ENCODE measurements at regions not wholly inside any gene's neighbourhood (a gene's known extent, or its start where the extent isn't known, plus 50 kb on each side); places are given as distances from the start of the nearest gene placed in this dataset.

GRCh38 chr3:3586336-3586735, 212.9 kb upstream of the LRRN1 start:
- intact Hi-C loops (cut with micrococcal nuclease), result no loop called here

GRCh38 chr3:3579658-3580057, 219.6 kb upstream of the LRRN1 start:
- no peak for TF ChIP-seq CTCF (IDR thresholded peaks at IDR 0.05)
- no peaks in the 10 kb centered on the region for H3K36me3 Mint-ChIP-seq (ENCODE audit: low read depth)
- CTCF ChIA-PET, result no interaction called here
- no peaks in the 10 kb centered on the region for H3K9me3 Mint-ChIP-seq
- H3K27me3 Mint-ChIP-seq, result no peaks in the 10 kb centered on the region
- intact Hi-C loops (cut with micrococcal nuclease), result no loop called here
- POLR2A ChIA-PET, result no interaction called here
- no peak overlapping the region for H3K4me3 Mint-ChIP-seq
- no peak overlapping the region for H3K27ac Mint-ChIP-seq
- H3K4me1 Mint-ChIP-seq (ENCODE audit: low read depth), result no peaks in the 10 kb centered on the region
- ATAC-seq (no peak), DNase-seq (no peak)

More at GRCh38 chr3:3586336-3586735, 212.9 kb upstream of the LRRN1 start:
- TF ChIP-seq CTCF (IDR thresholded peaks at IDR 0.05), result no peak
- H3K4me3 Mint-ChIP-seq, result no peak overlapping the region
- no peaks in the 10 kb centered on the region for H3K4me1 Mint-ChIP-seq (ENCODE audit: low read depth)
- ATAC-seq (no peak), DNase-seq (no peak)
- no peaks in the 10 kb centered on the region for H3K27me3 Mint-ChIP-seq
- no peak overlapping the region for H3K27ac Mint-ChIP-seq
- no peaks in the 10 kb centered on the region for H3K36me3 Mint-ChIP-seq (ENCODE audit: low read depth)
- CTCF ChIA-PET, result no interaction called here
- POLR2A ChIA-PET, result no interaction called here
- H3K9me3 Mint-ChIP-seq, result no peaks in the 10 kb centered on the region

GRCh38 chr3:3578718-3579117, 220.5 kb upstream of the LRRN1 start:
- intact Hi-C loops (cut with micrococcal nuclease), result no loop called here
- ChIA-PET POLR2A (no interaction called here), CTCF (no interaction called here)
- no peak overlapping the region for H3K27ac Mint-ChIP-seq
- no peaks in the 10 kb centered on the region for H3K27me3 Mint-ChIP-seq
- no peaks in the 10 kb centered on the region for H3K9me3 Mint-ChIP-seq
- no peak for TF ChIP-seq CTCF (IDR thresholded peaks at IDR 0.05)
- DNase-seq, result no peak
- no peak overlapping the region for H3K4me3 Mint-ChIP-seq
- ATAC-seq, result no peak
- H3K4me1 Mint-ChIP-seq (ENCODE audit: low read depth), result no peaks in the 10 kb centered on the region
- no peaks in the 10 kb centered on the region for H3K36me3 Mint-ChIP-seq (ENCODE audit: low read depth)

GRCh38 chr3:3577823-3578222, 221.4 kb upstream of the LRRN1 start:
- ATAC-seq, result no peak
- H3K36me3 Mint-ChIP-seq (ENCODE audit: low read depth), result no peaks in the 10 kb centered on the region
- H3K9me3 Mint-ChIP-seq, result no peaks in the 10 kb centered on the region
- ChIA-PET POLR2A (no interaction called here), CTCF (no interaction called here)
- H3K4me3 Mint-ChIP-seq, result no peak overlapping the region
- intact Hi-C loops (cut with micrococcal nuclease), result no loop called here
- TF ChIP-seq CTCF (IDR thresholded peaks at IDR 0.05), result no peak
- no peaks in the 10 kb centered on the region for H3K27me3 Mint-ChIP-seq
- no peak overlapping the region for H3K27ac Mint-ChIP-seq
- no peaks in the 10 kb centered on the region for H3K4me1 Mint-ChIP-seq (ENCODE audit: low read depth)
- DNase-seq, result no peak

GRCh38 chr3:3573341-3573740, 225.9 kb upstream of the LRRN1 start:
- POLR2A ChIA-PET, result no interaction called here
- Mint-ChIP-seq H3K9me3 (peaks cover 1% of the 10 kb centered on the region), H3K27ac (no peak overlapping the region), H3K4me3 (no peak overlapping the region), H3K36me3 (ENCODE audit: low read depth) (no peaks in the 10 kb centered on the region), H3K27me3 (no peaks in the 10 kb centered on the region), H3K4me1 (ENCODE audit: low read depth) (no peaks in the 10 kb centered on the region)
- ATAC-seq (no peak), DNase-seq (no peak)
- TF ChIP-seq CTCF (IDR thresholded peaks at IDR 0.05), result no peak
- CTCF ChIA-PET, result no interaction called here
- intact Hi-C loops (cut with micrococcal nuclease), result no loop called here

All from activated CD8-positive, alpha-beta T cell treated with anti-CD3 and anti-CD28 coated beads for 36 hours (primary cell).